GM13977 (cell line): ENCODE measurements at regions not wholly inside any gene's neighbourhood (a gene's known extent, or its start where the extent isn't known, plus 50 kb on each side); places are given as distances from the start of the nearest gene placed in this dataset.

Experiments used
- DNase-seq: peaks from one replicate; pipeline ENCODE4 v3.0.0; 2012; ENCODE audit warnings: low spot score
- in situ Hi-C: fragments of 300-500 bp; cut with MboI; formaldehyde crosslinking; loops from one replicate; pipeline ENCODE4 v1.12.0; 2022; ENCODE audit warnings: low sequenced_read_pairs, low pct_unique_long_range_greater_than_20kb, mixed read lengths, inconsistent platforms; ENCODE audit not compliant: unreplicated experiment
- TF ChIP-seq, protein P1 (sequence below): IDR thresholded peaks from 2 replicates; pipeline ENCODE4 v1.5.1; 2012; ENCODE audit warnings: mild to moderate bottlenecking, control low read depth; ENCODE audit not compliant: insufficient read depth; ENCODE audit errors: extremely low read depth, missing control alignments

DNA sequence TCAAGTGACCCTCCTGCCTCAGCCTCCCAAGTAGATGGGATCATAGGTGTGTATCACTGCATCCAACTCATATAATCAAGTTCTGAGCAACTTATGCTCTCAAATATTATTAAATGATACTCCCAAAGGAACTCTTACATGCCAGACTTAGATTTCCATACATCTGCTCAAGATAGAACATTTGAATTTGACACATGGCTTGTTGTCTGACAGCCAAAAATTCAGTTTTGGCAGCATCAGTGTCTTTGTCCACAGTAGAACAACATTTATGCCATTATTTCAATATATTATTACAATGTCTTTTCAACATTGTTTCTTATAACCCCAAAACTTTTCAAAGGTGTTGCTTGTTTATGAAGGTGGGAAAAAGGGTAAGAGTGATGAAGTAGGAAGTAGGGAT, 116.2 kb downstream of the SUCNR1 start:
- in situ Hi-C loops: no loop called here
- DNase-seq: no peak
- TF ChIP-seq, protein P1, sequence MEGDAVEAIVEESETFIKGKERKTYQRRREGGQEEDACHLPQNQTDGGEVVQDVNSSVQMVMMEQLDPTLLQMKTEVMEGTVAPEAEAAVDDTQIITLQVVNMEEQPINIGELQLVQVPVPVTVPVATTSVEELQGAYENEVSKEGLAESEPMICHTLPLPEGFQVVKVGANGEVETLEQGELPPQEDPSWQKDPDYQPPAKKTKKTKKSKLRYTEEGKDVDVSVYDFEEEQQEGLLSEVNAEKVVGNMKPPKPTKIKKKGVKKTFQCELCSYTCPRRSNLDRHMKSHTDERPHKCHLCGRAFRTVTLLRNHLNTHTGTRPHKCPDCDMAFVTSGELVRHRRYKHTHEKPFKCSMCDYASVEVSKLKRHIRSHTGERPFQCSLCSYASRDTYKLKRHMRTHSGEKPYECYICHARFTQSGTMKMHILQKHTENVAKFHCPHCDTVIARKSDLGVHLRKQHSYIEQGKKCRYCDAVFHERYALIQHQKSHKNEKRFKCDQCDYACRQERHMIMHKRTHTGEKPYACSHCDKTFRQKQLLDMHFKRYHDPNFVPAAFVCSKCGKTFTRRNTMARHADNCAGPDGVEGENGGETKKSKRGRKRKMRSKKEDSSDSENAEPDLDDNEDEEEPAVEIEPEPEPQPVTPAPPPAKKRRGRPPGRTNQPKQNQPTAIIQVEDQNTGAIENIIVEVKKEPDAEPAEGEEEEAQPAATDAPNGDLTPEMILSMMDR: no peak

GRCh38 chr3:151990696-151991376, 117.4 kb downstream of the SUCNR1 start:
- TF ChIP-seq, protein P1: no peak
- DNase-seq: no peak
- in situ Hi-C loops: no loop called here

DNA sequence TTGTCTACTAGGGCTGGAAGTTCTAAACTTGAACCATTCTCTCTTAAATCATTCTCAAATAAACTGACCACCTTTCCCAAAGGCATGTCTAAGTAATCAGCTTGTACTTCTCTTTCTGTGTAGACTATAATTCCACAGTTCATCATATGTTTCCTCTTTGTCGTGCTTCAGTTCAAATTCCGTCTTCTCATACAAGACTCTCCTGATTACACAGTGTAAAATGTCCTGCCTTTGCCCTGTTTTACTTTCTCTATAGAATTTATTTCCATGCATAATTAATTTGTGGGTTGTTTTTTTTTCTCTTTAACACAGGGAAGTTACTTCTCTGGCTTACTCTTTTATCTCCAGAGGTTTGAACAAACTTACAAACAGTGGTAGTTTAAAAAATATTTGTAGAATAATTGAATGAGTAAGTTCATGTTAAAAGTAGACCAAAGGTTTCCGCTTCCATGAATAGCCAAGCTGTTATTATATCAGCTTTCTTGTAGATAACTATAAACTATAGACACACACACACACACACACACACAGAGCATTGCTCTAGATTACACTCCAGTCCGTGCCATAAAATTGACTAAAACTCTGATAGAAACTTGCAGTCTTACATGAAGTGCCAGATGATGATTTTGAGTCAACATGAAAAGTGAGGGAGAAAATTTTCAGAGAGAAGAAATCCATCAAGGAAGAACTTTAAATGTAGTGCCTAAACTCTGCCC, 119.0 kb downstream of the SUCNR1 start:
- TF ChIP-seq, protein P1: no peak
- in situ Hi-C loops: no loop called here
- no peak for DNase-seq

DNA sequence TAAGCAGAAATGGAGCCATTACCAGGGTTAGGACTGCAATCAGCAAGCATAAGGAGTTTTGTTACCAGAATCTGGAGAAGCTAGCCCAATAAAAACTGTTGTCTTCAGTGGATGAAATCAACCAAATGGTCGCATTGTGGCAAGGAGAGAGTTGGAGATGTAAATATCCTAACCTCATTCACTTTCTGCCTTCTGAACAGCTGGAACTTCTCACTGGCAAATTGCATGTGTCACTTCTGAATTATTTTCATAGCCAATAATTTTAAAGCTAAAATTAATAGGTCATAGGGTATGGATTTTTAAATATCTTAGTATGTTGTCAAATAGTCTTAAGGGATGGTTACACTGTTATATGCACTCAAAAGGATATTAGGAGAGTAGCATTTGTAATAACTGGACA, 121.6 kb downstream of the SUCNR1 start:
- TF ChIP-seq, protein P1: no peak
- DNase-seq: no peak
- in situ Hi-C loops: no loop called here

- TF ChIP-seq, protein P1: no peak
- in situ Hi-C loops: no loop called here
- no peak for DNase-seq
These were observed 125.3 kb downstream of the SUCNR1 start for GRCh38 chr3:151998744-151999143.

DNA sequence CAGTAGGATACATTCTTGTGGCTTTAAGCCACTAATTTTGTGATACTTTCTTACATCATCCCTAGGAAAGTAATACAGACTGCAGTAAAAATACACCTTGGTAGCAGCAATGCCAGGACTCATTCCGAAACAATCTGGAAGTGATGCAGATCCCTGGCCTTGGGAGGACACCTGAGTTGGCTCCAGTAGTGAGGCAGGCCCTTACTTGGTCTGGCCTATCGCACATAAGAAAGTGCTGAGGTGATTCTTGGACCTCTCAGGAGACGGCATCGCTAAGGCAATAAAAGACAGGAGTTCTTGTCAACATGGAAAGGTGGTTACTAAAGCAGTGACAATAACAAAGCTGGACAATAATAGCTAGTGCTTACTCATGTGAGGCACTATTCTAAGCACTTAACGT, 126.5 kb downstream of the SUCNR1 start:
- in situ Hi-C loops: no loop called here
- TF ChIP-seq, protein P1: no peak
- no peak for DNase-seq
